Ishikawa (cell line): ENCODE measurements at regions not wholly inside any gene's neighbourhood (a gene's known extent, or its start where the extent isn't known, plus 50 kb on each side); places are given as distances from the start of the nearest gene placed in this dataset.

Source experiments
- CEBPB ChIP-seq: IDR thresholded peaks from 2 replicates; pipeline ENCODE4 v1.6.1; 2012
- CREB1 ChIP-seq: IDR thresholded peaks from 2 replicates; pipeline ENCODE4 v1.6.1; 2012; ENCODE audit warnings: low read depth
- EGR1 ChIP-seq: IDR thresholded peaks from 2 replicates; pipeline ENCODE4 v1.6.1; 2012
- EP300 ChIP-seq: IDR thresholded peaks from 2 replicates; pipeline ENCODE4 v1.6.1; 2012; ENCODE audit warnings: borderline replicate concordance
- FOXM1 ChIP-seq: IDR thresholded peaks from 2 replicates; pipeline ENCODE4 v1.6.1; 2012; ENCODE audit warnings: low read depth, borderline replicate concordance
- MAX ChIP-seq: IDR thresholded peaks from 2 replicates; pipeline ENCODE4 v1.6.1; 2012
- NFIC ChIP-seq: IDR thresholded peaks from 2 replicates; pipeline ENCODE4 v1.6.1; 2012
- RAD21 ChIP-seq: IDR thresholded peaks from 2 replicates; pipeline ENCODE4 v1.6.1; 2012; ENCODE audit warnings: low read depth
- REST ChIP-seq: IDR thresholded peaks from 2 replicates; pipeline ENCODE4 v1.6.1; 2012; ENCODE audit warnings: low read depth, mild to moderate bottlenecking
- TAF1 ChIP-seq: IDR thresholded peaks from 2 replicates; pipeline ENCODE4 v1.6.1; 2012; ENCODE audit warnings: low read depth, mild to moderate bottlenecking
- TCF12 ChIP-seq: IDR thresholded peaks from 2 replicates; pipeline ENCODE4 v1.6.1; 2012; ENCODE audit warnings: low read depth
- TEAD4 ChIP-seq: IDR thresholded peaks from 2 replicates; pipeline ENCODE4 v1.6.1; 2012
- YY1 ChIP-seq: IDR thresholded peaks from 2 replicates; pipeline ENCODE4 v1.6.1; 2012; ENCODE audit warnings: low read depth
- ZBTB7A ChIP-seq: IDR thresholded peaks from 2 replicates; pipeline ENCODE4 v1.6.1; 2012; ENCODE audit warnings: low read depth
- TF ChIP-seq, protein P1 (sequence below): IDR thresholded peaks from 2 replicates; pipeline ENCODE4 v1.6.1; 2012

DNA sequence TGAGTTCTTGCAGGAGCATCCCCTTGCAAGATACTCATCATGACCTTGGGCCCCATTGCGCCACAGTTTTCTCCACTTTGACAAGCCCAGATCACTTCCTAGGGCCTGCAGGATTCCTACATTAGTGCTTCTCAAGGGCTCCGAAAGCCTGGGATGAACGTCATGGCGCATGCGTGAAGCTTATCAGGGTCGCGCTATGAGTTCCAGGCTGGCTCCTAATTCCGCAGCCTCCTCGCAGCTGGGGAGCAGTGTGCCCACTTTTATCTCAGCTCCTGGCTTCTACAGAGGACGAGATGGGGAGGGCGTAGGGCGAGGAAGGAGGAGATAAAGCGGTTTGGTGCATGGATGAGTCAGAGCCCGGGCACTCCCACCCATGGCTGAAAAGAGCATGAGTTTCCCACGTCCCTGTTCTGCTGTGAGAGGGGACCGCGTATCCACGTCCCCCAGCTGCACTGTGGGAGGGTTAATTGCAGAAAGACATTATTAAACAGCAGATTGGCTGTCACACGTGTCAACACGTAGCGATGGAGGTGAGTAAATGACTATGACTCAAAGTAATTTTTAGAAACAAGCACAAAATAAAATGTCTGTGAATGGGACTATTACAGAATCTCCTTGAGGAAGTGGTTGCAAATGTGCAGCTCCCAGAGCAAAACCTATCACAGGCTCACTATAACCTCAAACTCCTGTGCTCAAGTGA lies 72.9 kb upstream of the DSP start:
- TF ChIP-seq FOXM1 (no peak), CREB1 (no peak), EGR1 (no peak), CEBPB (no peak), REST (no peak), TEAD4 (no peak), EP300 (no peak), YY1 (no peak), MAX (no peak), ZBTB7A (no peak), TCF12 (no peak), RAD21 (no peak), NFIC (no peak), TAF1 (no peak)
- TF ChIP-seq, protein P1, sequence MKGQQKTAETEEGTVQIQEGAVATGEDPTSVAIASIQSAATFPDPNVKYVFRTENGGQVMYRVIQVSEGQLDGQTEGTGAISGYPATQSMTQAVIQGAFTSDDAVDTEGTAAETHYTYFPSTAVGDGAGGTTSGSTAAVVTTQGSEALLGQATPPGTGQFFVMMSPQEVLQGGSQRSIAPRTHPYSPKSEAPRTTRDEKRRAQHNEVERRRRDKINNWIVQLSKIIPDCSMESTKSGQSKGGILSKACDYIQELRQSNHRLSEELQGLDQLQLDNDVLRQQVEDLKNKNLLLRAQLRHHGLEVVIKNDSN: no peak

- TF ChIP-seq FOXM1: no peak
- TF ChIP-seq TCF12: no peak
- TF ChIP-seq, protein P1: no peak
- no peak for TF ChIP-seq TAF1
- no peak for TF ChIP-seq ZBTB7A
- no peak for TF ChIP-seq CEBPB
- TF ChIP-seq EGR1: no peak
- TF ChIP-seq CREB1: no peak
- TF ChIP-seq REST: no peak
- no peak for TF ChIP-seq TEAD4
- TF ChIP-seq MAX: no peak
- no peak for TF ChIP-seq YY1
- no peak for TF ChIP-seq NFIC
- TF ChIP-seq RAD21: no peak
- TF ChIP-seq EP300: no peak
These were observed 71.8 kb upstream of the DSP start for GRCh38 chr6:7469696-7470095.

DNA sequence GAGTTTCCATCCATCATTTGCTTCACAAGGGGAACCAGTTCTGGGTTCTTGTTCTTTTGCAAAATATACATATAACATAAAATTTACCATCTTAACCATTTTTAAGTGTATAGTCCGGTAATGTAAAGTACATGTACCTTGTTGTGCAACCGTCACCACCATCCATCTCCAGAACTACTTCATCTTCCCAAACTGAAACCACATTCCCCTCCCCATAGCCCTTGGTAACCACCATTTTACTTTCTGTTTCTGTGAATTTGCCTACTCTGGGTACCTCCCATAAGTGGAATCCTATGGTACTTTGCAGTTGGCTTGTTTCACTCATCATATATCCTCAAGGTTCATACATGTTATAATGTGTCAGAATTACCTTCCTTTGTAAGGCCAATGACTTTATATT lies 70.3 kb upstream of the DSP start:
- TF ChIP-seq TEAD4: no peak
- TF ChIP-seq TCF12: no peak
- TF ChIP-seq NFIC: no peak
- no peak for TF ChIP-seq REST
- TF ChIP-seq, protein P1: no peak
